HepG2 (cell line): ENCODE measurements at regions not wholly inside any gene's neighbourhood (a gene's known extent, or its start where the extent isn't known, plus 50 kb on each side); places are given as distances from the start of the nearest gene placed in this dataset.
"Not testable (repeated sequence)": the region's sequence is repeated elsewhere in the genome, so short reads cannot be mapped to it uniquely, and the experiment has no call there.

ENCODE experiments used
- ATAC-seq: fragments of 200-7000 bp; cut with Tn5 transposase; 3 replicates; pipeline ENCODE4 v1.9.1; 2020; ENCODE audit warnings: mild to moderate bottlenecking, moderate library complexity
- BruUV-seq: library from RNA; stranded (reverse); fragments of 400-500 nt; replicated peaks from 2 replicates; lab custom pipeline; 2021; lab: Mats Ljungman, UMichigan
- CTCF ChIA-PET: fragments of 300-600 bp; formaldehyde crosslinking; extraction: SDS; loops from one replicate; lab custom pipeline; 2021; ENCODE audit warnings: low total read pairs, inconsistent platforms, low intra/inter-chr PET ratio; lab: Yijun Ruan, JAX
- POLR2A ChIA-PET: fragments of 350-600 bp; sonication (Branson Sonifier 250); formaldehyde crosslinking; loops from one replicate; lab custom pipeline; 2020; ENCODE audit warnings: antibody characterized with exemption, inconsistent platforms; lab: Yijun Ruan, JAX
- DNase-seq: peaks from one replicate; pipeline ENCODE4 v3.0.0-alpha.2; 2015; ENCODE audit warnings: low spot score
- FAIRE-seq: peaks from 3 replicates; lab custom pipeline; 2011; peaks lifted over from hg19 to GRCh38; lab: Jason Lieb, UNC
- H2AFZ ChIP-seq: one replicate; pipeline ENCODE4 v1.6.1; 2011; ENCODE audit warnings: low read length, inconsistent platforms
- H3K27ac ChIP-seq: fragments of 300-600 bp; 3 replicates; pipeline ENCODE4 v1.8.0; 2011; ENCODE audit warnings: mixed run types, mild to moderate bottlenecking, mixed read lengths, low read length, inconsistent platforms; ENCODE audit not compliant: insufficient read depth; ENCODE audit errors: extremely low read length
- H3K27me3 ChIP-seq, 2 experiments: fragments of 200-600 bp in 1 of 2; 2 replicates in 1 of 2; 3 replicates in 1 of 2; pipeline versions ENCODE4 v1.6.0 to v1.8.0; 2011; ENCODE audit warnings: low read length in 2 of 2, mild to moderate bottlenecking in 2 of 2, moderate library complexity in 2 of 2, inconsistent platforms in 1 of 2; ENCODE audit not compliant: insufficient read depth in 2 of 2, control insufficient read depth in 1 of 2
- H3K36me3 ChIP-seq, 2 experiments: fragments of 200-600 bp in 1 of 2; replicated peaks in 1 of 2; 2 replicates in 1 of 2; 3 replicates in 1 of 2; pipeline versions ENCODE4 v1.5.1 to v1.8.0; 2011; ENCODE audit warnings: low read length in 2 of 2, inconsistent platforms in 1 of 2; ENCODE audit not compliant: insufficient read depth in 2 of 2, control insufficient read depth in 1 of 2
- H3K4me1 ChIP-seq: 2 replicates; pipeline ENCODE4 v1.5.1; 2012; ENCODE audit warnings: low read length, inconsistent platforms; ENCODE audit not compliant: insufficient read depth
- H3K4me2 ChIP-seq: 2 replicates; pipeline ENCODE4 v1.6.0; 2011; ENCODE audit warnings: low read depth, low read length, inconsistent platforms
- H3K4me3 ChIP-seq, 3 experiments: fragments of 200-600 bp in 1 of 3; sonication (generic), shearing (Covaris generic) in 1 of 3; replicated peaks in 1 of 3; 2 replicates each; pipeline ENCODE4 v1.5.1; 2011 to 2016; ENCODE audit warnings: low read length in 3 of 3, inconsistent platforms in 2 of 3, low read depth in 2 of 3, mild to moderate bottlenecking in 2 of 3, control low read depth in 1 of 3, mixed read lengths in 1 of 3; ENCODE audit not compliant: insufficient read depth in 1 of 3
- H3K79me2 ChIP-seq: one replicate; pipeline ENCODE4 v1.6.1; 2011; ENCODE audit warnings: low read length, inconsistent platforms; ENCODE audit not compliant: insufficient read depth
- H3K9ac ChIP-seq: 2 replicates; pipeline ENCODE4 v1.6.0; 2011; ENCODE audit warnings: mild to moderate bottlenecking, low read depth, low read length, inconsistent platforms; ENCODE audit not compliant: insufficient read depth
- H3K9me3 ChIP-seq: 2 replicates; pipeline ENCODE4 v1.5.1; 2012; ENCODE audit warnings: mild to moderate bottlenecking, low read length
- H4K20me1 ChIP-seq: 2 replicates; pipeline ENCODE4 v1.6.0; 2011; ENCODE audit warnings: inconsistent platforms, mild to moderate bottlenecking, low read length, moderate library complexity; ENCODE audit not compliant: insufficient read depth
- FOXP1 ChIP-seq, 2 experiments: fragments of 450-650 bp in 1 of 2; IDR thresholded peaks; 2 replicates each; pipeline ENCODE4 v1.6.1; 2017 to 2018; ENCODE audit warnings: antibody characterized with exemption in 1 of 2
- KAT8 ChIP-seq: IDR thresholded peaks from 2 replicates; pipeline ENCODE4 v1.6.1; 2016; ENCODE audit warnings: missing genetic modification reagents, missing compliant biosample characterization
- PHF21A ChIP-seq: sonication (generic); formaldehyde crosslinking; IDR thresholded peaks from 2 replicates; pipeline ENCODE4 v1.5.0; 2020; ENCODE audit warnings: mild to moderate bottlenecking, missing genetic modification reagents
- THAP11 ChIP-seq: IDR thresholded peaks from 2 replicates; pipeline ENCODE4 v1.6.1; 2016; ENCODE audit warnings: missing biosample characterization, missing genetic modification reagents
- ZNF331 ChIP-seq: sonication (generic); formaldehyde crosslinking; IDR thresholded peaks from 2 replicates; pipeline ENCODE4 v1.4.0; 2020; ENCODE audit warnings: missing genetic modification reagents
- WGBS: methylation state at CpG from one replicate; pipeline ENCODE4 v1.1.6; 2017; ENCODE audit warnings: low lambda C conversion rate; 5-methylcytosine and 5-hydroxymethylcytosine counted together
- in situ Hi-C: cut with HindIII; loops from 2 replicates; pipeline ENCODE4 v1.10.0; 2017; ENCODE audit warnings: low pct_unique_long_range_greater_than_20kb; ENCODE audit not compliant: extremely low pct_ligation_motif_present
- intact Hi-C: fragments of 100-400 bp; cut with micrococcal nuclease; formaldehyde crosslinking; loops from one replicate; pipeline ENCODE4 v1.10.0; 2022; ENCODE audit not compliant: unreplicated experiment
- TF ChIP-seq, protein P1 (sequence below): fragments of 450-650 bp; IDR thresholded peaks from 2 replicates; pipeline ENCODE4 v1.6.1; 2016
- TF ChIP-seq, protein P2 (sequence below): IDR thresholded peaks from 2 replicates; pipeline ENCODE4 v1.4.0; 2020; ENCODE audit warnings: mild to moderate bottlenecking, missing genetic modification reagents

GRCh38 chr5:109544873-109545272 is 135.1 kb upstream of the PJA2 start:
- ATAC-seq, H3K79me2 ChIP-seq, DNase-seq, H3K4me2 ChIP-seq, H3K4me3 ChIP-seq, H3K27ac ChIP-seq, CTCF ChIA-PET, H2AFZ ChIP-seq, FAIRE-seq, H3K4me1 ChIP-seq, H3K36me3 ChIP-seq, intact Hi-C loops, in situ Hi-C loops, BruUV-seq, H4K20me1 ChIP-seq, H3K27me3 ChIP-seq, POLR2A ChIA-PET, H3K9me3 ChIP-seq, H3K9ac ChIP-seq: not testable (repeated sequence)
- TF ChIP-seq, protein P1, sequence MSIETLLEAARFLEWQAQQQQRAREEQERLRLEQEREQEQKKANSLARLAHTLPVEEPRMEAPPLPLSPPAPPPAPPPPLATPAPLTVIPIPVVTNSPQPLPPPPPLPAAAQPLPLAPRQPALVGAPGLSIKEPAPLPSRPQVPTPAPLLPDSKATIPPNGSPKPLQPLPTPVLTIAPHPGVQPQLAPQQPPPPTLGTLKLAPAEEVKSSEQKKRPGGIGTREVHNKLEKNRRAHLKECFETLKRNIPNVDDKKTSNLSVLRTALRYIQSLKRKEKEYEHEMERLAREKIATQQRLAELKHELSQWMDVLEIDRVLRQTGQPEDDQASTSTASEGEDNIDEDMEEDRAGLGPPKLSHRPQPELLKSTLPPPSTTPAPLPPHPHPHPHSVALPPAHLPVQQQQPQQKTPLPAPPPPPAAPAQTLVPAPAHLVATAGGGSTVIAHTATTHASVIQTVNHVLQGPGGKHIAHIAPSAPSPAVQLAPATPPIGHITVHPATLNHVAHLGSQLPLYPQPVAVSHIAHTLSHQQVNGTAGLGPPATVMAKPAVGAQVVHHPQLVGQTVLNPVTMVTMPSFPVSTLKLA: peak; percentile 11; the same call in 1 of the 2 replicates
- WGBS: 0% methylated on average over 1 of the region's 1 CpG

- FAIRE-seq: peak; percentile 75
- H3K27ac ChIP-seq: peak overlapping the region; percentile 63
- H3K27me3 ChIP-seq; in situ Hi-C loops; H3K4me3 ChIP-seq; H3K9me3 ChIP-seq; H3K9ac ChIP-seq; H3K79me2 ChIP-seq; H4K20me1 ChIP-seq; BruUV-seq; H3K36me3 ChIP-seq; CTCF ChIA-PET; TF ChIP-seq FOXP1 (IDR thresholded peaks at IDR 0.05): not testable (repeated sequence)
- H3K4me1 ChIP-seq: peaks cover 24% of the 10 kb centered on the region
- DNase-seq: peak; percentile 58
- peak overlapping the region; percentile 21 for H2AFZ ChIP-seq
- ATAC-seq: peak; percentile 100
- intact Hi-C loops: loop anchor here (1.0 kb wide), 1 partner anchor 150 kb away; no protein-coding TSS in a partner anchor
- H3K4me2 ChIP-seq: peak overlapping the region; percentile 33; the same call in 1 of the 2 replicates
- POLR2A ChIA-PET: interaction anchor here (0.6 to 1.3 kb wide), 4 partner anchors 9 to 1708 kb away, joined by 3 to 10 read pairs (median 3); no protein-coding TSS in a partner anchor
- 0% methylated on average over 1 of the region's 1 CpG for WGBS
- TF ChIP-seq PHF21A (CRISPR knock-in tag) (peak; percentile 51; the same call in 1 of the 2 replicates), THAP11 (CRISPR knock-in tag) (0 out of 2 replicates have a peak, but pooled peaks have one; percentile 12), FOXP1 (CRISPR knock-in tag; IDR thresholded peaks at IDR 0.05) (peak; percentile 48; the same call in 1 of the 2 replicates), ZNF331 (peak; percentile 22; the same call in 1 of the 2 replicates), KAT8 (0 out of 2 replicates have a peak, but pooled peaks have one; percentile 30)
- TF ChIP-seq, protein P2, sequence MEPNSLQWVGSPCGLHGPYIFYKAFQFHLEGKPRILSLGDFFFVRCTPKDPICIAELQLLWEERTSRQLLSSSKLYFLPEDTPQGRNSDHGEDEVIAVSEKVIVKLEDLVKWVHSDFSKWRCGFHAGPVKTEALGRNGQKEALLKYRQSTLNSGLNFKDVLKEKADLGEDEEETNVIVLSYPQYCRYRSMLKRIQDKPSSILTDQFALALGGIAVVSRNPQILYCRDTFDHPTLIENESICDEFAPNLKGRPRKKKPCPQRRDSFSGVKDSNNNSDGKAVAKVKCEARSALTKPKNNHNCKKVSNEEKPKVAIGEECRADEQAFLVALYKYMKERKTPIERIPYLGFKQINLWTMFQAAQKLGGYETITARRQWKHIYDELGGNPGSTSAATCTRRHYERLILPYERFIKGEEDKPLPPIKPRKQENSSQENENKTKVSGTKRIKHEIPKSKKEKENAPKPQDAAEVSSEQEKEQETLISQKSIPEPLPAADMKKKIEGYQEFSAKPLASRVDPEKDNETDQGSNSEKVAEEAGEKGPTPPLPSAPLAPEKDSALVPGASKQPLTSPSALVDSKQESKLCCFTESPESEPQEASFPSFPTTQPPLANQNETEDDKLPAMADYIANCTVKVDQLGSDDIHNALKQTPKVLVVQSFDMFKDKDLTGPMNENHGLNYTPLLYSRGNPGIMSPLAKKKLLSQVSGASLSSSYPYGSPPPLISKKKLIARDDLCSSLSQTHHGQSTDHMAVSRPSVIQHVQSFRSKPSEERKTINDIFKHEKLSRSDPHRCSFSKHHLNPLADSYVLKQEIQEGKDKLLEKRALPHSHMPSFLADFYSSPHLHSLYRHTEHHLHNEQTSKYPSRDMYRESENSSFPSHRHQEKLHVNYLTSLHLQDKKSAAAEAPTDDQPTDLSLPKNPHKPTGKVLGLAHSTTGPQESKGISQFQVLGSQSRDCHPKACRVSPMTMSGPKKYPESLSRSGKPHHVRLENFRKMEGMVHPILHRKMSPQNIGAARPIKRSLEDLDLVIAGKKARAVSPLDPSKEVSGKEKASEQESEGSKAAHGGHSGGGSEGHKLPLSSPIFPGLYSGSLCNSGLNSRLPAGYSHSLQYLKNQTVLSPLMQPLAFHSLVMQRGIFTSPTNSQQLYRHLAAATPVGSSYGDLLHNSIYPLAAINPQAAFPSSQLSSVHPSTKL (CRISPR knock-in tag): peak; percentile 78
Observed at GRCh38 chr5:109538692-109539091, 128.9 kb upstream of the PJA2 start.
